ENCODE measurements at regions not wholly inside any gene's neighbourhood (a gene's known extent, or its start where the extent isn't known, plus 50 kb on each side); places are given as distances from the start of the nearest gene placed in this dataset.

DNA sequence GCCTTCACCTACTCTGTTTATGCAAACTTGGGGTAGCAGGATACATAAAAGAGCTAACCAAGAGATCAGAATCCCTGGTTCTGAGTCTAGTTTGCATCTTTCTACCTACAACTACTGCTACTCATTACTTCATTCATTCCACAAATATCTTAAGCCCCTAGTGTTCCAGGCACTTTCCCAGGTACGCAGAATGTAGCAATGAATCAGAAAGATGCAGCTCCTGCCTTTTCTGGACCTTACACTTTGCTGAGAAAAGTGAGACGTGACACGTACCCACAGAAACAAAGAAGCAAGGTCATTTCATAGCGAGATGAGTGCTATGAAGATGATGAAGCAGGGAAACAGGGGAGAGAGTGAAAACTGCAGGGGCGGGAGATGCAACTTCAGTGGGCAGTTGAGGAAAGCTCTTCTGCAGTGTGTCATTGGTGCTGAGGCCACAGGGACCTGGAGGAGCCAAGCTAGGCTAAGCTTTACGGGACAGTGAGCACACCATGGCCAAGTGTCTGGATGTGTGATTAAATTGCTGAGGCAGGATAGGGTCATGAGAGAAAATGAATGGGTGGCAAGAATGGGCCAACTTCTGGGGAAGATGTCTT is 167.9 kb downstream of the TNFSF18 start:
- H2AFZ ChIP-seq (ENCODE audit: low read length): no peak overlapping the region
- H3K27me3 Mint-ChIP-seq (ENCODE audit: low read depth): no peaks in the 10 kb centered on the region
- no peaks in the 10 kb centered on the region for H3K4me1 ChIP-seq (ENCODE audit: insufficient read depth, low read length)
- H3K4ac ChIP-seq (ENCODE audit: low read depth, low read length): no peak overlapping the region
- no peak overlapping the region for H2BK120ac ChIP-seq (ENCODE audit: low read depth, low read length, poor library complexity, severe bottlenecking)
- H4K5ac ChIP-seq (ENCODE audit: insufficient read length, low read depth, low read length): no peak overlapping the region
- H3K9me3 Mint-ChIP-seq: peaks cover 3 to 5% of the 10 kb centered on the region in 2 experiments; a peak in 2 of 5 replicates
- no peak overlapping the region for H3K4me3 Mint-ChIP-seq
- no peak overlapping the region for H4K91ac ChIP-seq (ENCODE audit: insufficient read length, low read depth, low read length)
- no peak overlapping the region for H2AK5ac ChIP-seq (ENCODE audit: insufficient read length, low read length)
- no peaks in the 10 kb centered on the region for H4K20me1 ChIP-seq (ENCODE audit: control insufficient read depth, insufficient read depth, insufficient read length)
- H3K36me3 Mint-ChIP-seq (ENCODE audit: insufficient read depth in 1 of 3, low read depth in 3 of 3): no peaks in the 10 kb centered on the region; a peak in 1 of 7 replicates
- no peaks in the 10 kb centered on the region for H3K9me3 ChIP-seq (ENCODE audit: control insufficient read depth, low read depth, low read length)
- no CpG with 5 or more reads among the region's 6 CpGs for WGBS (ENCODE audit: extremely low coverage, insufficient read length, low lambda C conversion rate)
- H3T11ph ChIP-seq (ENCODE audit: low read length): no peak overlapping the region
- H3K4me2 ChIP-seq (ENCODE audit: insufficient read depth, insufficient read length, low read length): no peak overlapping the region
- H3K23me2 ChIP-seq (ENCODE audit: insufficient read length, low read depth, low read length, poor library complexity, severe bottlenecking): no peaks in the 10 kb centered on the region
- H2BK12ac ChIP-seq (ENCODE audit: insufficient read length, low read depth, low read length): no peak overlapping the region
- no peak overlapping the region for H3K23ac ChIP-seq (ENCODE audit: insufficient read length, low read depth, low read length)
- H3K27ac ChIP-seq (ENCODE audit: insufficient read length, low read depth, low read length): no peak overlapping the region
- H2BK15ac ChIP-seq (ENCODE audit: low read depth, low read length): no peak overlapping the region
- no peak overlapping the region for H3K56ac ChIP-seq (ENCODE audit: insufficient read length, low read depth, low read length)
- H3K18ac ChIP-seq (ENCODE audit: insufficient read length, low read depth, low read length): no peak overlapping the region
- no peaks in the 10 kb centered on the region for H3K27me3 ChIP-seq (ENCODE audit: insufficient read depth, low read length)
- TF ChIP-seq, protein P1, sequence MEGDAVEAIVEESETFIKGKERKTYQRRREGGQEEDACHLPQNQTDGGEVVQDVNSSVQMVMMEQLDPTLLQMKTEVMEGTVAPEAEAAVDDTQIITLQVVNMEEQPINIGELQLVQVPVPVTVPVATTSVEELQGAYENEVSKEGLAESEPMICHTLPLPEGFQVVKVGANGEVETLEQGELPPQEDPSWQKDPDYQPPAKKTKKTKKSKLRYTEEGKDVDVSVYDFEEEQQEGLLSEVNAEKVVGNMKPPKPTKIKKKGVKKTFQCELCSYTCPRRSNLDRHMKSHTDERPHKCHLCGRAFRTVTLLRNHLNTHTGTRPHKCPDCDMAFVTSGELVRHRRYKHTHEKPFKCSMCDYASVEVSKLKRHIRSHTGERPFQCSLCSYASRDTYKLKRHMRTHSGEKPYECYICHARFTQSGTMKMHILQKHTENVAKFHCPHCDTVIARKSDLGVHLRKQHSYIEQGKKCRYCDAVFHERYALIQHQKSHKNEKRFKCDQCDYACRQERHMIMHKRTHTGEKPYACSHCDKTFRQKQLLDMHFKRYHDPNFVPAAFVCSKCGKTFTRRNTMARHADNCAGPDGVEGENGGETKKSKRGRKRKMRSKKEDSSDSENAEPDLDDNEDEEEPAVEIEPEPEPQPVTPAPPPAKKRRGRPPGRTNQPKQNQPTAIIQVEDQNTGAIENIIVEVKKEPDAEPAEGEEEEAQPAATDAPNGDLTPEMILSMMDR (conservative IDR thresholded peaks at IDR 0.05): no peak
- no peaks in the 10 kb centered on the region for H3K79me2 ChIP-seq (ENCODE audit: insufficient read depth, low read length)
- H3K14ac ChIP-seq (ENCODE audit: insufficient read depth, low read length): no peak overlapping the region; the same call in 1 of the 2 replicates
- H2BK5ac ChIP-seq (ENCODE audit: insufficient read length, low read length): no peak overlapping the region
- peaks cover 3 to 4% of the 10 kb centered on the region in 2 experiments; a peak in 3 of 4 replicates for H3K4me1 Mint-ChIP-seq
- peak overlapping the region in 1 of 3 experiments; percentile 62; a peak in 1 of 7 replicates for H3K27ac Mint-ChIP-seq
- H2BK20ac ChIP-seq (ENCODE audit: low read depth, low read length, poor library complexity, severe bottlenecking): no peak overlapping the region
- no peaks in the 10 kb centered on the region for H3K79me1 ChIP-seq (ENCODE audit: insufficient read depth, low read depth, low read length, poor library complexity, severe bottlenecking)
- DNase-seq: no peak
- H4K8ac ChIP-seq (replicated peaks; ENCODE audit: insufficient read length, low read depth, low read length): no peak overlapping the region
- H3K9ac ChIP-seq (ENCODE audit: extremely low read depth, insufficient read length, low read length): no peak overlapping the region

Measured in H9 (cell line).